ENCODE measurements at regions not wholly inside any gene's neighbourhood (a gene's known extent, or its start where the extent isn't known, plus 50 kb on each side); places are given as distances from the start of the nearest gene placed in this dataset.
"Not testable (repeated sequence)": the region's sequence is repeated elsewhere in the genome, so short reads cannot be mapped to it uniquely, and the experiment has no call there.

DNA sequence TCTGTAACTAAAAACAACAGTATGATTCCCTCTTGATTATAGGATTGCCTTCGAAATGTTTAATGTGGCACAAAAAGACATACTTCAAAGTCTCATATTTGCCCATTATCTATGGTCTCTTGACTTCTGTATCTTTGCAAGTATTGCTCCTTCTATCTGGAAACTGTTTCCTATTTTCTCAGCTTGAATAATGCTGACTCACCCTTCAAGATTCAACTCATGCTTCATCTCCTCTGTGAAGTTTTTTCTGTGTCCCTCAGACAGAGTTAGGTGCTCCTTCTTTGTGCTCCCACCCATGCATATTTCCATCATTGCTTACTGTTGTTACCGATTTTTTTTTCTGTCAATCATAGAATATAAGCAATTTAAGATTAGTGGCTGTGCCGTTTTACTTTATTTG lies 192.8 kb upstream of the ROBO1 start:
- H3K36me3 ChIP-seq: no peaks in the 10 kb centered on the region
- H3K9me3 ChIP-seq: no peaks in the 10 kb centered on the region
- DNase-seq: no peak
- TF ChIP-seq POLR2A (IDR thresholded peaks at IDR 0.05): no peak
- TF ChIP-seq CTCF (IDR thresholded peaks at IDR 0.05): no peak
- no peak for TF ChIP-seq EP300 (IDR thresholded peaks at IDR 0.05)
- 77 to 87% (median 80%) methylated on average over 3 of the region's 3 CpGs for WGBS, 3 donors
- no peaks in the 10 kb centered on the region for H3K27me3 ChIP-seq
- no peak overlapping the region for H3K27ac ChIP-seq
- intact Hi-C loops (cut with DNase I): no loop called here
- H3K4me3 ChIP-seq: no peak overlapping the region
- H3K4me1 ChIP-seq (ENCODE audit: insufficient read depth): no peaks in the 10 kb centered on the region

- no peaks in the 10 kb centered on the region for H3K4me1 ChIP-seq (ENCODE audit: insufficient read depth)
- WGBS, 3 donors: 58 to 65% (median 60%) methylated on average over 6 of the region's 6 CpGs
- H3K4me3 ChIP-seq: no peak overlapping the region
- no peak overlapping the region for H3K27ac ChIP-seq
- intact Hi-C loops (cut with DNase I): no loop called here
- no peak for DNase-seq
- H3K9me3 ChIP-seq: no peaks in the 10 kb centered on the region
- H3K27me3 ChIP-seq: no peaks in the 10 kb centered on the region
- TF ChIP-seq EP300 (IDR thresholded peaks at IDR 0.05): no peak
- TF ChIP-seq POLR2A (IDR thresholded peaks at IDR 0.05): no peak
- no peak for TF ChIP-seq CTCF (IDR thresholded peaks at IDR 0.05)
- H3K36me3 ChIP-seq: no peaks in the 10 kb centered on the region
These were observed 189.3 kb upstream of the ROBO1 start for GRCh38 chr3:79957066-79957465.

DNA sequence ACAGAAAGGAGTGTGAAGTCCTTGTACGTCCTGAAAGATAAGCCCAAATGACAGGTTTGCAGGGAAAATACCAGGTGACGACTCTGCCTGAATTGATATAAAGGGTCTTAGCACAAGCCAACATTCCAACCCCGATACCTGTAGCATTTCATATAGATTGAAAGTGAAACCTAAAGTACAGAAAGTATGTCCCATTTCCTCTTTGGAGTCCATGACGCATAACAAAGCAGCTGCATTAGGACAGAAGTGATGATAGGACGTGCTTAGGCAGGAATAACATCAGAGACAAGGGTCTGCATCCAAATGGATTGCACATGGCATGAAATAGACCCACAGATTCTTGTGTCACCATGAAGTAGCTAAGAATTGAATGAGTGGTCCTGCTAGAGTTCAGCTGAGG lies 187.0 kb upstream of the ROBO1 start:
- Histone ChIP-seq H3K27ac (no peak overlapping the region), H3K36me3 (no peaks in the 10 kb centered on the region), H3K4me1 (ENCODE audit: insufficient read depth) (no peaks in the 10 kb centered on the region), H3K27me3 (no peaks in the 10 kb centered on the region), H3K9me3 (no peaks in the 10 kb centered on the region), H3K4me3 (no peak overlapping the region)
- TF ChIP-seq EP300 (IDR thresholded peaks at IDR 0.05) (no peak), POLR2A (IDR thresholded peaks at IDR 0.05) (no peak), CTCF (IDR thresholded peaks at IDR 0.05) (no peak)
- intact Hi-C loops (cut with DNase I): no loop called here
- WGBS, 3 donors: 90 to 93% (median 92%) methylated on average over 5 of the region's 5 CpGs
- DNase-seq: no peak

DNA sequence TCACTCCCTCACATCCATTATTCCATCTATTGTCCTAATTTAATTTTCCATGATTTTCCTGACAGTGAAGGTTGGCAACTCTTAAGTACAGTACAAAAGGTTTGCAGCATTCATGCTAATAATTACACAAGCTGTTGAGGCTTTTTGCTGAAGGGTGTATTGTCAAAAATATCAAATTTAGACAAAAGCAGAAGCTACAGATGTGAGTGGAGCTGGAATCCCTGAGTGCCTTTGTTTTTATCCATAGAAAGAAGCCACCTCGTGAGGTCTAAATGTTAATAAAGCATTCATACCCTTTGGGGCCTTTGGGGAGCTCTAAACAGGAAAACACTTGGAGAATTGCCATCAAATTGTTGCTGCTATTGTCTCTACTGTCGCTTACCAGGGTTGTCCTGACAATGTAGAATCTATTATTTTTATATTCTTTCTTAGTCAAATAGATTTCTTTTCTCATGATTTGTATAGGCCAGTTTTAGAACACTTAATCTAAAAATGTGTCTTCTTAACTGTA lies 185.8 kb upstream of the ROBO1 start:
- 72 to 81% (median 79%) methylated on average over 2 of the region's 2 CpGs for WGBS, 3 donors
- Histone ChIP-seq H3K9me3 (no peaks in the 10 kb centered on the region), H3K4me3 (no peak overlapping the region), H3K27ac (no peak overlapping the region), H3K36me3 (no peaks in the 10 kb centered on the region), H3K27me3 (no peaks in the 10 kb centered on the region), H3K4me1 (ENCODE audit: insufficient read depth) (no peaks in the 10 kb centered on the region)
- no peak for DNase-seq
- TF ChIP-seq POLR2A (IDR thresholded peaks at IDR 0.05) (no peak), EP300 (IDR thresholded peaks at IDR 0.05) (no peak), CTCF (IDR thresholded peaks at IDR 0.05) (no peak)
- intact Hi-C loops (cut with DNase I): no loop called here

GRCh38 chr3:79951426-79951825 lies 183.6 kb upstream of the ROBO1 start:
- 95 to 96% (median 95%) methylated on average over 18 to 23 of the region's 23 CpGs for WGBS, 3 donors
- H3K36me3 ChIP-seq; H3K9me3 ChIP-seq; H3K4me3 ChIP-seq; DNase-seq; H3K27me3 ChIP-seq; H3K27ac ChIP-seq; intact Hi-C loops (cut with DNase I); H3K4me1 ChIP-seq (ENCODE audit: insufficient read depth): not testable (repeated sequence)

All from ovary (tissue), 7 donors.